ENCODE measurements at regions not wholly inside any gene's neighbourhood (a gene's known extent, or its start where the extent isn't known, plus 50 kb on each side); places are given as distances from the start of the nearest gene placed in this dataset.

- TF ChIP-seq POLR2A (IDR thresholded peaks at IDR 0.05; ENCODE audit: low read depth, low read length), result no peak
- TF ChIP-seq POLR2AphosphoS5 (IDR thresholded peaks at IDR 0.05; ENCODE audit: low read depth, low read length), result no peak
Measured at GRCh38 chr4:115356176-115356575, 242.8 kb upstream of the NDST4 start.
